OCI-LY3 (cell line): ENCODE measurements at regions not wholly inside any gene's neighbourhood (a gene's known extent, or its start where the extent isn't known, plus 50 kb on each side); places are given as distances from the start of the nearest gene placed in this dataset.

Experiments used
- H2AFZ ChIP-seq: fragments of 200-600, 300-600 bp; shearing (Covaris generic); 2 replicates; pipeline ENCODE4 v1.6.0; 2014; ENCODE audit warnings: antibody characterized with exemption, low read depth, low read length
- H3K27ac ChIP-seq: fragments of 200-600, 300-600 bp; sonication (generic); 2 replicates; pipeline ENCODE4 v1.5.1; 2014; ENCODE audit warnings: mild to moderate bottlenecking, low read length, moderate library complexity, mixed read lengths
- H3K27me3 ChIP-seq: fragments of 200-600, 300-600 bp; sonication (generic); 2 replicates; pipeline ENCODE4 v1.6.1; 2014; ENCODE audit warnings: low read depth, low read length, mixed read lengths
- H3K36me3 ChIP-seq: fragments of 200-600, 300-600 bp; sonication (generic); replicated peaks from 2 replicates; pipeline ENCODE3; 2014; ENCODE audit warnings: low read depth, low read length, mixed read lengths
- H3K4me1 ChIP-seq: fragments of 300-600, 200-600 bp; sonication (generic); 2 replicates; pipeline ENCODE4 v1.6.1; 2014; ENCODE audit warnings: low read length, mixed read lengths
- H3K4me2 ChIP-seq: fragments of 200-600, 300-600 bp; sonication (generic); 2 replicates; pipeline ENCODE4 v1.6.1; 2014; ENCODE audit warnings: low read length, mixed read lengths
- H3K4me3 ChIP-seq: fragments of 300-600, 200-600 bp; sonication (generic); 2 replicates; pipeline ENCODE4 v1.5.1; 2014; ENCODE audit warnings: antibody characterized with exemption, mild to moderate bottlenecking, low read length, moderate library complexity
- H3K79me2 ChIP-seq: fragments of 300-600, 200-600 bp; shearing (Covaris generic); 2 replicates; pipeline ENCODE4 v1.6.1; 2014; ENCODE audit warnings: mild to moderate bottlenecking, low read length, mixed read lengths
- H3K9ac ChIP-seq: fragments of 300-600, 200-600 bp; shearing (Covaris generic); 2 replicates; pipeline ENCODE4 v1.6.0; 2014; ENCODE audit warnings: mild to moderate bottlenecking, low read length, moderate library complexity
- H3K9me3 ChIP-seq: fragments of 200-600, 300-600 bp; shearing (Covaris generic); 2 replicates; pipeline ENCODE4 v1.6.1; 2014; ENCODE audit warnings: low read length, mixed read lengths; ENCODE audit not compliant: insufficient read depth
- H4K20me1 ChIP-seq: fragments of 200-600, 300-600 bp; sonication (generic); 2 replicates; pipeline ENCODE4 v1.6.1; 2016; ENCODE audit warnings: low read length, mixed read lengths; ENCODE audit not compliant: insufficient read depth
- CTCF ChIP-seq: fragments of 200-600, 300-600 bp; sonication (generic); IDR thresholded peaks from 2 replicates; pipeline ENCODE4 v1.5.1; 2014; ENCODE audit warnings: antibody characterized with exemption, low read length, low read depth
- EZH2phosphoT487 ChIP-seq: fragments of 200-600 bp; shearing (Covaris generic); IDR thresholded peaks from 2 replicates; pipeline ENCODE4 v1.6.1; 2018; ENCODE audit warnings: antibody characterized with exemption, mixed run types, low read depth

GRCh38 chr2:8617590-8617989 is 64.3 kb upstream of the ID2 start:
- no peak overlapping the region for H2AFZ ChIP-seq

GRCh38 chr2:8619071-8619470 is 62.8 kb upstream of the ID2 start:
- peaks cover 4% of the 10 kb centered on the region; the same call in 1 of the 2 replicates for H3K27me3 ChIP-seq
- H3K9ac ChIP-seq, result no peak overlapping the region
- H2AFZ ChIP-seq, result no peak overlapping the region
- no peaks in the 10 kb centered on the region for H3K36me3 ChIP-seq
- H3K27ac ChIP-seq, result no peak overlapping the region
- no peak overlapping the region for H3K4me2 ChIP-seq
- H3K4me1 ChIP-seq, result peaks cover 15% of the 10 kb centered on the region
- no peak overlapping the region for H3K4me3 ChIP-seq
- no peaks in the 10 kb centered on the region for H4K20me1 ChIP-seq
- TF ChIP-seq CTCF (no peak), EZH2phosphoT487 (no peak)
- no peaks in the 10 kb centered on the region for H3K79me2 ChIP-seq
- no peaks in the 10 kb centered on the region for H3K9me3 ChIP-seq

More at GRCh38 chr2:8617590-8617989, 64.3 kb upstream of the ID2 start:
- no peaks in the 10 kb centered on the region for H3K79me2 ChIP-seq
- no peaks in the 10 kb centered on the region for H3K36me3 ChIP-seq
- H3K27ac ChIP-seq, result no peak overlapping the region
- no peaks in the 10 kb centered on the region for H3K9me3 ChIP-seq
- H3K9ac ChIP-seq, result no peak overlapping the region
- TF ChIP-seq EZH2phosphoT487 (no peak), CTCF (no peak)
- H4K20me1 ChIP-seq, result no peaks in the 10 kb centered on the region
- no peak overlapping the region for H3K4me2 ChIP-seq
- peaks cover 8% of the 10 kb centered on the region for H3K4me1 ChIP-seq
- peaks cover 4% of the 10 kb centered on the region; the same call in 1 of the 2 replicates for H3K27me3 ChIP-seq
- no peak overlapping the region for H3K4me3 ChIP-seq

DNA sequence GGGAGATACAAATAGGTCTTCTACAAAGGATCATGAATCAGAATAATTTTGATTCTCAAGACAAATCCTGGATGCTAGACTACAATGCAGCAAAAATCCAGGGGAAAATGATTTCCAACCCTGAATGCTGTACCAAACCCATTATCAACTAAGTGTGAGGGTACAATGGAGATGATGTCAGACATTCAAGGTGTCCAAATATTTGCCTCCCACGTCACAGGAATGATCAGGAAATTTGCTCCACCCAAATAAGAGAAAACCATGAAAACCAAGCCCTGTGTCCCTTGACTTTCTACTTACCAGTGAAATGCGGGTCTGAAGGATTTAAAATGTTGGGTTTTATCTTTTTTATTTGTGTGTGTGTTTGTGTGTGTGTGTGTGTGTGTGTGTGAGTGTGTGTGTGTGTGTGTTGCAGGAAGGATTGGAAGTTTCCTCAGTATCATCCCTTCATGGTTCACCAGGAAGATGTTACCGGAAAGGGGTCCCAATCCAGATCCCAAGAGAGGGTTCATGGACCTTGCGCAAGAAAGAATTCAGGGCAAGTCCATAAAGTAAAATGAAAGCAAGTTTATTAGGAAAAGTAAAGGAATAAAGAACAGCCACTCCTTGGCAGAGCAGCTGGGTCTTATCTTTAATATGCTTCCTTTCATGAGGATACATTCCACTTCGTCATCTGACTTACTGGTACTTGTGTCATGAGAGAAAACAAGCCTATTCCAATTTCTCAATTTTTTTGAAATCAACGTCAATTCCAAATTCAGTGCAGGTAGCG is 61.1 kb upstream of the ID2 start:
- Histone ChIP-seq H3K27ac (no peak overlapping the region), H3K4me1 (peaks cover 15% of the 10 kb centered on the region), H2AFZ (no peak overlapping the region), H3K27me3 (peaks cover 4% of the 10 kb centered on the region; the same call in 1 of the 2 replicates), H3K9ac (no peak overlapping the region), H3K4me2 (no peak overlapping the region), H3K36me3 (no peaks in the 10 kb centered on the region), H4K20me1 (no peaks in the 10 kb centered on the region), H3K79me2 (no peaks in the 10 kb centered on the region), H3K9me3 (no peaks in the 10 kb centered on the region), H3K4me3 (no peak overlapping the region)
- TF ChIP-seq CTCF, result no peak
- no peak for TF ChIP-seq EZH2phosphoT487

DNA sequence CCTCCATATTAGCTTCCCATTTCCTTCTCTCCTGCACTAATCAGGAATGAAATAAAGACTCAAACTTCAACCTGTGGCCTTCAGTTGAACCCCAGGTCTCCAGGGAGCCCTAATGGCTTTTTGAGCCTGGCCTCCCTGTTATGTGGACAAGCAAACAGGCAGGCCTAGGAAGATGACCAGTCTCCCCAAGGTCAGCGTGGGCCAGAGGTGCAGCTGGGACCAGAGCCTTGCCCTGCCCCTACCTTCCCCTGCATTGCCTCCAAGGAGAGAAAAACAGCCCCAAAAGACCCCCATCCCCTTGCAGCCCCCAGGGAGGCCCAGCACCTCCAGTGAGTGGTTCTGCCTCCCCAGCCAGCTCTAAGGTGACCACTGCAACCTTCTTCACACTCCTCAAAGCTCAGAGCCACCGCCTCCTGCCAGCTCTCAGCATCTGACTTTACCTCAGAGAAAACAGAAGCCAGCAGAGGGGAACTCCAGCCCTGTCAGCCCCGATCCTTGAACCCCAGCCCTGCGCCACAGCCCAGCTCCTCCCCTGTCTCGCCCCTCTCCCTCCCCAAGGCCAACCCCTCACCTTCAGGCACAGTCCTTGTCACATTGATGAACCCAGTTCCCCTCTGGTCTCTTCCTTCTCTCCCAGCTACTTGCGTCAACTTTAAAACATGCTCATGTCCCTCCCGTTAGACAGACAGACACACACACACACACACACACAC is 59.5 kb upstream of the ID2 start:
- Histone ChIP-seq H4K20me1 (no peaks in the 10 kb centered on the region), H2AFZ (peak overlapping the region; percentile 81), H3K27ac (no peak overlapping the region), H3K79me2 (no peaks in the 10 kb centered on the region), H3K9me3 (no peaks in the 10 kb centered on the region), H3K27me3 (peaks cover 4% of the 10 kb centered on the region; the same call in 1 of the 2 replicates), H3K4me3 (peak overlapping the region; percentile 56), H3K4me2 (peak overlapping the region; percentile 85), H3K36me3 (no peaks in the 10 kb centered on the region), H3K4me1 (peaks cover 15% of the 10 kb centered on the region), H3K9ac (peak overlapping the region; percentile 54)
- no peak for TF ChIP-seq CTCF
- no peak for TF ChIP-seq EZH2phosphoT487
